ENCODE measurements at regions not wholly inside any gene's neighbourhood (a gene's known extent, or its start where the extent isn't known, plus 50 kb on each side); places are given as distances from the start of the nearest gene placed in this dataset.
"Not testable (repeated sequence)": the region's sequence is repeated elsewhere in the genome, so short reads cannot be mapped to it uniquely, and the experiment has no call there.

GRCh38 chr6:84596488-84596887, 167.9 kb downstream of the TBX18 start:
- Histone ChIP-seq H3K4me1 (ENCODE audit: insufficient read depth, low read length) (no peaks in the 10 kb centered on the region), H3K36me3 (ENCODE audit: insufficient read depth, low read length) (no peaks in the 10 kb centered on the region), H3K9ac (ENCODE audit: low read depth, low read length) (no peak overlapping the region), H3K9me3 (ENCODE audit: control insufficient read depth, insufficient read depth, low read length) (0 out of 2 replicates have a peak, but pooled peaks cover 2% of the 10 kb centered on the region)

- H3K36me3 ChIP-seq (ENCODE audit: insufficient read depth, low read length): no peaks in the 10 kb centered on the region
- H3K4me1 ChIP-seq (ENCODE audit: insufficient read depth, low read length): no peaks in the 10 kb centered on the region
- no peak overlapping the region for H3K9ac ChIP-seq (ENCODE audit: low read depth, low read length)
- 0 out of 2 replicates have a peak, but pooled peaks cover 2% of the 10 kb centered on the region for H3K9me3 ChIP-seq (ENCODE audit: control insufficient read depth, insufficient read depth, low read length)
Measured at GRCh38 chr6:84588697-84589080, 175.7 kb downstream of the TBX18 start.

- H3K36me3 ChIP-seq (ENCODE audit: insufficient read depth, low read length); H3K9me3 ChIP-seq (ENCODE audit: control insufficient read depth, insufficient read depth, low read length); H3K9ac ChIP-seq (ENCODE audit: low read depth, low read length); H3K4me1 ChIP-seq (ENCODE audit: insufficient read depth, low read length): not testable (repeated sequence)
Measured at GRCh38 chr6:84587994-84588696, 176.3 kb downstream of the TBX18 start.

GRCh38 chr6:84587202-84587940, 177.0 kb downstream of the TBX18 start:
- not testable (repeated sequence) for H3K9ac ChIP-seq (ENCODE audit: low read depth, low read length); H3K9me3 ChIP-seq (ENCODE audit: control insufficient read depth, insufficient read depth, low read length); H3K36me3 ChIP-seq (ENCODE audit: insufficient read depth, low read length); H3K4me1 ChIP-seq (ENCODE audit: insufficient read depth, low read length)

GRCh38 chr6:84583784-84584183, 180.6 kb downstream of the TBX18 start:
- Histone ChIP-seq H3K4me1 (ENCODE audit: insufficient read depth, low read length) (no peaks in the 10 kb centered on the region), H3K9me3 (ENCODE audit: control insufficient read depth, insufficient read depth, low read length) (peaks cover 12% of the 10 kb centered on the region), H3K36me3 (ENCODE audit: insufficient read depth, low read length) (no peaks in the 10 kb centered on the region)

GRCh38 chr6:84582997-84583396, 181.4 kb downstream of the TBX18 start:
- H3K4me1 ChIP-seq (ENCODE audit: insufficient read depth, low read length): no peaks in the 10 kb centered on the region
- H3K9me3 ChIP-seq (ENCODE audit: control insufficient read depth, insufficient read depth, low read length): peaks cover 12% of the 10 kb centered on the region
- H3K9ac ChIP-seq (ENCODE audit: low read depth, low read length): no peak overlapping the region
- no peaks in the 10 kb centered on the region for H3K36me3 ChIP-seq (ENCODE audit: insufficient read depth, low read length)

More at GRCh38 chr6:84583784-84584183, 180.6 kb downstream of the TBX18 start:
- H3K9ac ChIP-seq (ENCODE audit: low read depth, low read length): no peak overlapping the region

GRCh38 chr6:84581494-84582259, 182.7 kb downstream of the TBX18 start:
- peaks cover 12% of the 10 kb centered on the region for H3K9me3 ChIP-seq (ENCODE audit: control insufficient read depth, insufficient read depth, low read length)
- no peak overlapping the region for H3K9ac ChIP-seq (ENCODE audit: low read depth, low read length)
- no peaks in the 10 kb centered on the region for H3K36me3 ChIP-seq (ENCODE audit: insufficient read depth, low read length)
- H3K4me1 ChIP-seq (ENCODE audit: insufficient read depth, low read length): no peaks in the 10 kb centered on the region

- Histone ChIP-seq H3K36me3 (ENCODE audit: insufficient read depth, low read length) (no peaks in the 10 kb centered on the region), H3K9me3 (ENCODE audit: control insufficient read depth, insufficient read depth, low read length) (peaks cover 12% of the 10 kb centered on the region), H3K9ac (ENCODE audit: low read depth, low read length) (no peak overlapping the region), H3K4me1 (ENCODE audit: insufficient read depth, low read length) (no peaks in the 10 kb centered on the region)
Measured at GRCh38 chr6:84579404-84579803, 185.0 kb downstream of the TBX18 start.

GRCh38 chr6:84576029-84576428, 188.4 kb downstream of the TBX18 start:
- Histone ChIP-seq H3K4me1 (ENCODE audit: insufficient read depth, low read length) (no peaks in the 10 kb centered on the region), H3K36me3 (ENCODE audit: insufficient read depth, low read length) (no peaks in the 10 kb centered on the region), H3K9me3 (ENCODE audit: control insufficient read depth, insufficient read depth, low read length) (peaks cover 12% of the 10 kb centered on the region), H3K9ac (ENCODE audit: low read depth, low read length) (no peak overlapping the region)

- Histone ChIP-seq H3K4me1 (ENCODE audit: insufficient read depth, low read length) (no peaks in the 10 kb centered on the region), H3K9ac (ENCODE audit: low read depth, low read length) (no peak overlapping the region), H3K36me3 (ENCODE audit: insufficient read depth, low read length) (no peaks in the 10 kb centered on the region), H3K9me3 (ENCODE audit: control insufficient read depth, insufficient read depth, low read length) (peaks cover 12% of the 10 kb centered on the region)
Measured at GRCh38 chr6:84575264-84575663, 189.1 kb downstream of the TBX18 start.

- Histone ChIP-seq H3K9ac (ENCODE audit: low read depth, low read length) (no peak overlapping the region), H3K36me3 (ENCODE audit: insufficient read depth, low read length) (no peaks in the 10 kb centered on the region), H3K9me3 (ENCODE audit: control insufficient read depth, insufficient read depth, low read length) (no peaks in the 10 kb centered on the region), H3K4me1 (ENCODE audit: insufficient read depth, low read length) (no peaks in the 10 kb centered on the region)
Measured at GRCh38 chr6:84569882-84570281, 194.5 kb downstream of the TBX18 start.

- no peaks in the 10 kb centered on the region for H3K36me3 ChIP-seq (ENCODE audit: insufficient read depth, low read length)
- no peaks in the 10 kb centered on the region for H3K9me3 ChIP-seq (ENCODE audit: control insufficient read depth, insufficient read depth, low read length)
- no peaks in the 10 kb centered on the region for H3K4me1 ChIP-seq (ENCODE audit: insufficient read depth, low read length)
- H3K9ac ChIP-seq (ENCODE audit: low read depth, low read length): no peak overlapping the region
Measured at GRCh38 chr6:84568971-84569370, 195.4 kb downstream of the TBX18 start.

- H3K9me3 ChIP-seq (ENCODE audit: control insufficient read depth, insufficient read depth, low read length); H3K4me1 ChIP-seq (ENCODE audit: insufficient read depth, low read length); H3K9ac ChIP-seq (ENCODE audit: low read depth, low read length); H3K36me3 ChIP-seq (ENCODE audit: insufficient read depth, low read length): not testable (repeated sequence)
Measured at GRCh38 chr6:84565718-84566117, 198.7 kb downstream of the TBX18 start.

GRCh38 chr6:84560436-84561390, 203.7 kb downstream of the TBX18 start:
- Histone ChIP-seq H3K9me3 (ENCODE audit: control insufficient read depth, insufficient read depth, low read length) (no peaks in the 10 kb centered on the region), H3K9ac (ENCODE audit: low read depth, low read length) (no peak overlapping the region), H3K4me1 (ENCODE audit: insufficient read depth, low read length) (no peaks in the 10 kb centered on the region), H3K36me3 (ENCODE audit: insufficient read depth, low read length) (no peaks in the 10 kb centered on the region)

All from ES-I3 (cell line).